ENCODE measurements at regions not wholly inside any gene's neighbourhood (a gene's known extent, or its start where the extent isn't known, plus 50 kb on each side); places are given as distances from the start of the nearest gene placed in this dataset.

DNA sequence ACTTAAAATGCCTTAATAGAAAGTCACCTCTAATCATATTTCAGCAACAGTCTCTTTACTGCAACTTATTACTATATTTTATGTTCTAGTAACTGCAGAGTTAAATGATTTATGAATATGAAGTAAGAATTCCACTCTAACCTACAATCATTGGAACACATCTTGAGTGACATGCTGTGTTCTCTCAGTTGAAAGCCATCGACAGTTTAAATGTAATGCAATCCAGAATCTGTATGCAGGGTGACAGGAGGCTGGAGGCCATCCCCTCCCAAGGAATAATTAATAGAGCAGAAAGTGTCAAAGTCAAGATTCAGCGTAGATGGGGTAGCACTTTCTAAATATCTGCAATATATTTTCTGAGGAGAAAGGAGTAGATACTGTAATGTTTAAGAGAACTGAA, 590.3 kb upstream of the SORCS1 start:
- Mint-ChIP-seq H3K27me3 (ENCODE audit: insufficient read depth, unreplicated experiment) (no peaks in the 10 kb centered on the region), H3K4me1 (ENCODE audit: low read depth, unreplicated experiment) (no peaks in the 10 kb centered on the region), H3K27ac (ENCODE audit: unreplicated experiment) (no peak overlapping the region), H3K4me3 (ENCODE audit: unreplicated experiment) (no peak overlapping the region), H3K36me3 (ENCODE audit: insufficient read depth, unreplicated experiment) (no peaks in the 10 kb centered on the region), H3K9me3 (ENCODE audit: unreplicated experiment) (no peaks in the 10 kb centered on the region)
- TF ChIP-seq, protein P1, sequence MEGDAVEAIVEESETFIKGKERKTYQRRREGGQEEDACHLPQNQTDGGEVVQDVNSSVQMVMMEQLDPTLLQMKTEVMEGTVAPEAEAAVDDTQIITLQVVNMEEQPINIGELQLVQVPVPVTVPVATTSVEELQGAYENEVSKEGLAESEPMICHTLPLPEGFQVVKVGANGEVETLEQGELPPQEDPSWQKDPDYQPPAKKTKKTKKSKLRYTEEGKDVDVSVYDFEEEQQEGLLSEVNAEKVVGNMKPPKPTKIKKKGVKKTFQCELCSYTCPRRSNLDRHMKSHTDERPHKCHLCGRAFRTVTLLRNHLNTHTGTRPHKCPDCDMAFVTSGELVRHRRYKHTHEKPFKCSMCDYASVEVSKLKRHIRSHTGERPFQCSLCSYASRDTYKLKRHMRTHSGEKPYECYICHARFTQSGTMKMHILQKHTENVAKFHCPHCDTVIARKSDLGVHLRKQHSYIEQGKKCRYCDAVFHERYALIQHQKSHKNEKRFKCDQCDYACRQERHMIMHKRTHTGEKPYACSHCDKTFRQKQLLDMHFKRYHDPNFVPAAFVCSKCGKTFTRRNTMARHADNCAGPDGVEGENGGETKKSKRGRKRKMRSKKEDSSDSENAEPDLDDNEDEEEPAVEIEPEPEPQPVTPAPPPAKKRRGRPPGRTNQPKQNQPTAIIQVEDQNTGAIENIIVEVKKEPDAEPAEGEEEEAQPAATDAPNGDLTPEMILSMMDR (IDR thresholded peaks at IDR 0.05; ENCODE audit: insufficient read depth in 1 of 2, low read depth in 1 of 2, low read length in 1 of 2, severe bottlenecking in 1 of 2, unreplicated experiment in 1 of 2) = no peak
- no peak for DNase-seq
- POLR2A ChIA-PET = no interaction called here
- H3K27me3 ChIP-seq (replicated peaks; ENCODE audit: control insufficient read depth, insufficient read depth, low read length) = no peaks in the 10 kb centered on the region; the same call in 1 of the 2 replicates
- no peaks in the 10 kb centered on the region for H3K36me3 ChIP-seq (ENCODE audit: control insufficient read depth, insufficient read depth, low read length)
- H3K4me1 ChIP-seq = no peaks in the 10 kb centered on the region
- no peaks in the 10 kb centered on the region for H3K9me3 ChIP-seq
- intact Hi-C loops (cut with micrococcal nuclease; ENCODE audit: unreplicated experiment) = no loop called here
- CTCF ChIA-PET = no interaction called here
- no peak overlapping the region for H3K4me3 ChIP-seq (ENCODE audit: low read depth, low read length)
- BruUV-seq (replicated peaks) = no TSS peak

DNA sequence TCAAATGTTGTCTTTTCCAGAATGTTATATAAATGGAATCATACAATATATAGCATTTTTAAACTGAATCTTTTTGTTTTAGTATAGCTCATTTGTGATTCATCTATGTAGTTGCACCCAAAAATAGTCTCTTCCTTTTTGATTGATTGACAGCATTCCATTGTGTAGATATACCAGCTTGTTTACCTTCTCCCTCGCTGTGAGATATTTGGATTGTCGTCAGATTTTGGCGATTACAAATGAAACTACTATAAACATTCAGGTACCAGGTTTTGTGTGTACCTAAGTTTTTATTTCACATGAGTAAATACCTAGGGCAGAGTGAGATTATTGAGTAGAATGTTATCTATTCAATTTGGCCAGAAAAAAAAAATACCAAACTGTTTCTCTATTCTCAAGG, 584.7 kb upstream of the SORCS1 start:
- Histone ChIP-seq H3K4me3 (ENCODE audit: low read depth, low read length) (no peak overlapping the region), H3K9me3 (no peaks in the 10 kb centered on the region), H3K4me1 (no peaks in the 10 kb centered on the region), H3K27me3 (replicated peaks; ENCODE audit: control insufficient read depth, insufficient read depth, low read length) (no peaks in the 10 kb centered on the region; the same call in 1 of the 2 replicates), H3K36me3 (ENCODE audit: control insufficient read depth, insufficient read depth, low read length) (no peaks in the 10 kb centered on the region)
- peaks cover 15% of the 10 kb centered on the region for H3K9me3 Mint-ChIP-seq (ENCODE audit: unreplicated experiment)
- H3K4me1 Mint-ChIP-seq (ENCODE audit: low read depth, unreplicated experiment) = no peaks in the 10 kb centered on the region
- no peaks in the 10 kb centered on the region for H3K36me3 Mint-ChIP-seq (ENCODE audit: insufficient read depth, unreplicated experiment)
- no peaks in the 10 kb centered on the region for H3K27me3 Mint-ChIP-seq (ENCODE audit: insufficient read depth, unreplicated experiment)
- ChIA-PET CTCF (no interaction called here), POLR2A (no interaction called here)
- intact Hi-C loops (cut with micrococcal nuclease; ENCODE audit: unreplicated experiment) = no loop called here
- BruUV-seq (replicated peaks) = no TSS peak
- no peak for DNase-seq
- TF ChIP-seq, protein P1 (IDR thresholded peaks at IDR 0.05; ENCODE audit: insufficient read depth in 1 of 2, low read depth in 1 of 2, low read length in 1 of 2, severe bottlenecking in 1 of 2, unreplicated experiment in 1 of 2) = no peak
- H3K4me3 Mint-ChIP-seq (ENCODE audit: unreplicated experiment) = no peak overlapping the region
- no peak overlapping the region for H3K27ac Mint-ChIP-seq (ENCODE audit: unreplicated experiment)

DNA sequence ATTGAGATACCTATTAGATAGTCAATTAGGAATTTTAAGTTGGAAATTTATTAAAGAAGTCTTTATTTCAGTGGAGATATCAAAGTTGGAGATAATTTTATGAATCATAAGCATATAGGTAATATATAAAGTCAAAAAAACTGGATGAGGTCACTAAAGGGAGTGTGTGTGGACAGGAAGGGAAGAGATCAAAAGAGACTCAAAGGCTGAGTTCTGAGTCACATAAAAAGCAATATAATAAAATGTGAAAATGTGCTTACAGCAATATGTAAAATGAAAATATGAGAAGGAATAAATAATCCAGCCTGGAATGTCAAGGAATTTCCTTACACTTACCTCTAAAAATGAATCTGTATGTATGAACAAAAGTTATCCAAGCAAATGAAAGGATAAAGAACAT, 583.3 kb upstream of the SORCS1 start:
- Histone ChIP-seq H3K27me3 (replicated peaks; ENCODE audit: control insufficient read depth, insufficient read depth, low read length) (no peaks in the 10 kb centered on the region; the same call in 1 of the 2 replicates), H3K4me1 (no peaks in the 10 kb centered on the region), H3K36me3 (ENCODE audit: control insufficient read depth, insufficient read depth, low read length) (no peaks in the 10 kb centered on the region), H3K4me3 (ENCODE audit: low read depth, low read length) (no peak overlapping the region), H3K9me3 (no peaks in the 10 kb centered on the region)
- Mint-ChIP-seq H3K4me3 (ENCODE audit: unreplicated experiment) (no peak overlapping the region), H3K4me1 (ENCODE audit: low read depth, unreplicated experiment) (no peaks in the 10 kb centered on the region), H3K9me3 (ENCODE audit: unreplicated experiment) (peaks cover 15% of the 10 kb centered on the region), H3K36me3 (ENCODE audit: insufficient read depth, unreplicated experiment) (no peaks in the 10 kb centered on the region), H3K27me3 (ENCODE audit: insufficient read depth, unreplicated experiment) (no peaks in the 10 kb centered on the region), H3K27ac (ENCODE audit: unreplicated experiment) (no peak overlapping the region)
- no TSS peak for BruUV-seq (replicated peaks)
- TF ChIP-seq, protein P1 (IDR thresholded peaks at IDR 0.05; ENCODE audit: insufficient read depth in 1 of 2, low read depth in 1 of 2, low read length in 1 of 2, severe bottlenecking in 1 of 2, unreplicated experiment in 1 of 2) = no peak
- CTCF ChIA-PET = no interaction called here
- POLR2A ChIA-PET = no interaction called here
- DNase-seq = no peak
- intact Hi-C loops (cut with micrococcal nuclease; ENCODE audit: unreplicated experiment) = no loop called here
